H9 (cell line): ENCODE measurements at regions not wholly inside any gene's neighbourhood (a gene's known extent, or its start where the extent isn't known, plus 50 kb on each side); places are given as distances from the start of the nearest gene placed in this dataset.

ENCODE experiments used
- DNase-seq: peaks from one replicate; pipeline ENCODE4 v3.0.0-alpha.2; 2017
- H2AFZ ChIP-seq: one replicate; pipeline ENCODE4 v1.6.1; 2013; ENCODE audit warnings: mild to moderate bottlenecking, low read length, control low read depth, moderate library complexity
- H2AK5ac ChIP-seq: 2 replicates; pipeline ENCODE4 v1.6.1; 2013; ENCODE audit warnings: low read length, control low read depth, mixed read lengths; ENCODE audit not compliant: insufficient read length
- H2BK120ac ChIP-seq: one replicate; pipeline ENCODE4 v1.6.1; 2013; ENCODE audit warnings: low read depth, mild to moderate bottlenecking, low read length, control low read depth, inconsistent platforms; ENCODE audit not compliant: poor library complexity, severe bottlenecking
- H2BK12ac ChIP-seq: 2 replicates; pipeline ENCODE4 v1.6.1; 2013; ENCODE audit warnings: low read length, control low read depth, mixed read lengths, low read depth; ENCODE audit not compliant: insufficient read length
- H2BK15ac ChIP-seq: 2 replicates; pipeline ENCODE4 v1.6.1; 2013; ENCODE audit warnings: low read depth, low read length, control low read depth
- H2BK20ac ChIP-seq: one replicate; pipeline ENCODE4 v1.6.1; 2013; ENCODE audit warnings: low read depth, mild to moderate bottlenecking, low read length, control low read depth, inconsistent platforms; ENCODE audit not compliant: poor library complexity, severe bottlenecking
- H2BK5ac ChIP-seq: 2 replicates; pipeline ENCODE4 v1.6.1; 2013; ENCODE audit warnings: low read length, control low read depth, mixed read lengths; ENCODE audit not compliant: insufficient read length
- H3K14ac ChIP-seq: 2 replicates; pipeline ENCODE4 v1.6.1; 2013; ENCODE audit warnings: low read length, control low read depth; ENCODE audit not compliant: insufficient read depth
- H3K18ac ChIP-seq: 2 replicates; pipeline ENCODE4 v1.6.1; 2013; ENCODE audit warnings: low read depth, mild to moderate bottlenecking, mixed read lengths, low read length, control low read depth; ENCODE audit not compliant: insufficient read length
- H3K23ac ChIP-seq: 2 replicates; pipeline ENCODE4 v1.6.1; 2013; ENCODE audit warnings: low read length, control low read depth, mixed read lengths, low read depth; ENCODE audit not compliant: insufficient read length
- H3K23me2 ChIP-seq: 2 replicates; pipeline ENCODE4 v1.6.1; 2013; ENCODE audit warnings: low read depth, mild to moderate bottlenecking, mixed read lengths, low read length, control low read depth; ENCODE audit not compliant: insufficient read length, poor library complexity, severe bottlenecking
- H3K27ac ChIP-seq: 2 replicates; pipeline ENCODE4 v1.5.1; 2013; ENCODE audit warnings: low read length, control low read depth, mixed read lengths, low read depth; ENCODE audit not compliant: insufficient read length
- H3K27me3 ChIP-seq: 2 replicates; pipeline ENCODE4 v1.6.1; 2013; ENCODE audit warnings: low read length, control low read depth, inconsistent platforms; ENCODE audit not compliant: insufficient read depth
- H3K4ac ChIP-seq: 2 replicates; pipeline ENCODE4 v1.6.1; 2013; ENCODE audit warnings: low read depth, mild to moderate bottlenecking, control low read depth, inconsistent platforms, low read length, moderate library complexity
- H3K4me1 ChIP-seq: 2 replicates; pipeline ENCODE4 v1.6.1; 2013; ENCODE audit warnings: low read length, control low read depth, inconsistent platforms; ENCODE audit not compliant: insufficient read depth
- H3K4me2 ChIP-seq: 2 replicates; pipeline ENCODE4 v1.6.1; 2013; ENCODE audit warnings: low read length, control low read depth, mixed read lengths; ENCODE audit not compliant: insufficient read length, insufficient read depth
- H3K56ac ChIP-seq: 2 replicates; pipeline ENCODE4 v1.6.1; 2013; ENCODE audit warnings: low read depth, mild to moderate bottlenecking, mixed read lengths, low read length, control low read depth; ENCODE audit not compliant: insufficient read length
- H3K79me1 ChIP-seq: 2 replicates; pipeline ENCODE4 v1.6.1; 2013; ENCODE audit warnings: low read depth, mild to moderate bottlenecking, moderate library complexity, low read length, control low read depth, inconsistent platforms; ENCODE audit not compliant: insufficient read depth, poor library complexity, severe bottlenecking
- H3K79me2 ChIP-seq: 2 replicates; pipeline ENCODE4 v1.6.1; 2013; ENCODE audit warnings: low read length, control low read depth, inconsistent platforms; ENCODE audit not compliant: insufficient read depth
- H3K9ac ChIP-seq: 2 replicates; pipeline ENCODE4 v1.6.1; 2013; ENCODE audit warnings: low read length, control low read depth, mixed read lengths; ENCODE audit not compliant: insufficient read length; ENCODE audit errors: extremely low read depth
- H3K9me3 ChIP-seq: one replicate; pipeline ENCODE4 v1.6.1; 2013; ENCODE audit warnings: low read depth, low read length, inconsistent platforms; ENCODE audit not compliant: control insufficient read depth
- H3T11ph ChIP-seq: one replicate; pipeline ENCODE4 v1.6.1; 2013; ENCODE audit warnings: mild to moderate bottlenecking, low read length, control low read depth, inconsistent platforms
- H4K20me1 ChIP-seq: one replicate; pipeline ENCODE4 v1.6.1; 2013; ENCODE audit not compliant: control insufficient read depth, insufficient read length, insufficient read depth
- H4K5ac ChIP-seq: 2 replicates; pipeline ENCODE4 v1.6.1; 2013; ENCODE audit warnings: low read depth, mild to moderate bottlenecking, mixed read lengths, low read length, control low read depth; ENCODE audit not compliant: insufficient read length
- H4K8ac ChIP-seq: replicated peaks from 2 replicates; pipeline ENCODE4 v1.6.1; 2013; ENCODE audit warnings: low read length, control low read depth, mixed read lengths, low read depth; ENCODE audit not compliant: insufficient read length
- H4K91ac ChIP-seq: 2 replicates; pipeline ENCODE4 v1.6.1; 2013; ENCODE audit warnings: low read depth, mild to moderate bottlenecking, moderate library complexity, mixed read lengths, low read length, control low read depth; ENCODE audit not compliant: insufficient read length
- H3K27ac Mint-ChIP-seq, 3 experiments: 2 replicates in 2 of 3; 3 replicates in 1 of 3; pipeline ENCODE4 v1.8.0; 2020 to 2021; ENCODE audit warnings: mixed read lengths in 3 of 3, mild to moderate bottlenecking in 1 of 3, moderate library complexity in 1 of 3
- H3K27me3 Mint-ChIP-seq: 2 replicates; pipeline ENCODE4 v1.8.0; 2021; ENCODE audit warnings: low read depth, mild to moderate bottlenecking, moderate library complexity, mixed read lengths
- H3K36me3 Mint-ChIP-seq, 3 experiments: 2 replicates in 2 of 3; 3 replicates in 1 of 3; pipeline ENCODE4 v1.8.0; 2020 to 2021; ENCODE audit warnings: low read depth in 3 of 3, mixed read lengths in 3 of 3; ENCODE audit not compliant: insufficient read depth in 1 of 3
- H3K4me1 Mint-ChIP-seq, 2 experiments: 2 replicates each; pipeline ENCODE4 v1.8.0; 2020; ENCODE audit warnings: mixed read lengths in 2 of 2
- H3K4me3 Mint-ChIP-seq, 2 experiments: 2 replicates in 1 of 2; 3 replicates in 1 of 2; pipeline ENCODE4 v1.8.0; 2020 to 2021; ENCODE audit warnings: mild to moderate bottlenecking in 2 of 2, mixed read lengths in 2 of 2, moderate library complexity in 1 of 2
- H3K9me3 Mint-ChIP-seq, 2 experiments: 2 replicates in 1 of 2; 3 replicates in 1 of 2; pipeline ENCODE4 v1.8.0; 2020; ENCODE audit warnings: mild to moderate bottlenecking in 2 of 2, mixed read lengths in 2 of 2, moderate library complexity in 1 of 2
- CTCF ChIP-seq: fragments of 200-600 bp; sonication (generic); conservative IDR thresholded peaks from 3 replicates; pipeline ENCODE4 v1.8.0; 2021; ENCODE audit warnings: antibody characterized with exemption, mild to moderate bottlenecking
- WGBS: extraction: QIAGEN DNeasy Blood & Tissue Kit; methylation state at CpG from one replicate; pipeline ENCODE4 v1.1.7; 2013; ENCODE audit warnings: missing lambda C conversion rate, low lambda C conversion rate, mixed read lengths; ENCODE audit not compliant: insufficient read length; ENCODE audit errors: extremely low coverage; 5-methylcytosine and 5-hydroxymethylcytosine counted together

DNA sequence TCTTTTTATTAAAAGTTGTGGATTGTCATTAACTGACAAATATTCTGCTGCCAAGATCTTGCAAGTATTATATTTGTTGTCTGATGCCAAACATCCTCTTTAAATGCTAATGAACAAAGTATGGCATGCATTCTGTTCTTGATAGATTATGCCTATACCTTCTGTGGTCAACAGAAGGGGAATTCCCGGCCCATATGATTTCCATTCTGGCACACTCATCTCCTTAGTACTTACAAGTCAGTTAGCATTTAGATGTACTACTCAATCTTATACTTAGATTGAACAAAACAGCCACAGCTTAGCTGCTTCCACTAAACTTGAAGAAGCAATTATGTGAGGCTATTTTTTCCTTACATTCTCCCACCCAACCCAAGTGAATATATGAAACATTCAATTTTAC lies 246.1 kb upstream of the DACH1 start:
- H3K27me3 Mint-ChIP-seq: no peaks in the 10 kb centered on the region
- no CpG with 5 or more reads among the region's 1 CpG for WGBS
- no peak overlapping the region for H3K4me2 ChIP-seq
- no peak overlapping the region for H2BK5ac ChIP-seq
- no peak overlapping the region for H4K5ac ChIP-seq
- H3K56ac ChIP-seq: no peak overlapping the region
- no peaks in the 10 kb centered on the region; a peak in 1 of 7 replicates for H3K36me3 Mint-ChIP-seq
- H4K91ac ChIP-seq: no peak overlapping the region
- H3K27ac ChIP-seq: no peak overlapping the region
- H3K4ac ChIP-seq: no peak overlapping the region
- no peaks in the 10 kb centered on the region for H3K9me3 Mint-ChIP-seq
- no peaks in the 10 kb centered on the region for H3K23me2 ChIP-seq
- no peaks in the 10 kb centered on the region for H3K79me2 ChIP-seq
- TF ChIP-seq CTCF: no peak
- H2AFZ ChIP-seq: no peak overlapping the region
- H3K4me1 ChIP-seq: no peaks in the 10 kb centered on the region
- no peak overlapping the region for H3K14ac ChIP-seq
- H3K23ac ChIP-seq: no peak overlapping the region
- no peak overlapping the region for H2BK15ac ChIP-seq
- DNase-seq: no peak
- H3K18ac ChIP-seq: no peak overlapping the region
- H3K9me3 ChIP-seq: no peaks in the 10 kb centered on the region
- no peak overlapping the region for H3K27ac Mint-ChIP-seq
- H3K4me1 Mint-ChIP-seq: no peaks in the 10 kb centered on the region
- no peak overlapping the region for H3T11ph ChIP-seq
- no peaks in the 10 kb centered on the region for H3K79me1 ChIP-seq
- no peaks in the 10 kb centered on the region for H4K20me1 ChIP-seq
- H2BK120ac ChIP-seq: no peak overlapping the region
- no peak overlapping the region for H3K4me3 Mint-ChIP-seq
- H2AK5ac ChIP-seq: no peak overlapping the region
- H2BK12ac ChIP-seq: no peak overlapping the region
- H3K9ac ChIP-seq: no peak overlapping the region
- no peak overlapping the region for H4K8ac ChIP-seq
- H3K27me3 ChIP-seq: no peaks in the 10 kb centered on the region
- no peak overlapping the region for H2BK20ac ChIP-seq
